NCI-H2171 treated with DMSO at 0.1 percent for 48 hours (cell line): ENCODE measurements at regions not wholly inside any gene's neighbourhood (a gene's known extent, or its start where the extent isn't known, plus 50 kb on each side); places are given as distances from the start of the nearest gene placed in this dataset.
A peak's percentile ranks its signal among the peaks of the same experiment; 100 is the strongest.
"Not testable (repeated sequence)": the region's sequence is repeated elsewhere in the genome, so short reads cannot be mapped to it uniquely, and the experiment has no call there.

Experiments
- DNase-seq: peaks from one replicate; lab custom pipeline; 2025; lab: John Stamatoyannopoulos, UW

GRCh38 chr11:33527738-33528137, 172.9 kb downstream of the C11orf91 start:
- not testable (repeated sequence) for DNase-seq

DNA sequence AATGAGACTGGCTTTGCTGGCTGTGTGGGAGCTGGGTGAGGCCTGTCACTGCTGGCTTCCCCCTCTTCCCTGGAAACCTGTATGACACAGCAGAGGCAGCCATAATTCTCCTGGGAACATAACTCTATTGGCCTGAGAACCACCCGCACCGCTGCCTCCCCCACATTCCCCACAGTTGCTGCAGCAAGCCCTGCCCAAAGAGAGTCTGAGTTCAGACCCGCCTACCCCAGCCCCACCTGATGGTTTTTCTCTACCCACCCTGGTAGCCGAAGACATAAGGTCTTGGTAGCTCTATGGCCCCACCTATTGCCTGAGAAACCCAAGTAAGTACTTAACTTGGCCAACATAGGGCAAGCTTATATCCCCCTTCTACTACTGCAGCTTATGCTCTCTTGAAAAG, 174.8 kb downstream of the C11orf91 start:
- no peak for DNase-seq

- DNase-seq = no peak
These were observed 179.2 kb downstream of the C11orf91 start for GRCh38 chr11:33521384-33521783.

DNA sequence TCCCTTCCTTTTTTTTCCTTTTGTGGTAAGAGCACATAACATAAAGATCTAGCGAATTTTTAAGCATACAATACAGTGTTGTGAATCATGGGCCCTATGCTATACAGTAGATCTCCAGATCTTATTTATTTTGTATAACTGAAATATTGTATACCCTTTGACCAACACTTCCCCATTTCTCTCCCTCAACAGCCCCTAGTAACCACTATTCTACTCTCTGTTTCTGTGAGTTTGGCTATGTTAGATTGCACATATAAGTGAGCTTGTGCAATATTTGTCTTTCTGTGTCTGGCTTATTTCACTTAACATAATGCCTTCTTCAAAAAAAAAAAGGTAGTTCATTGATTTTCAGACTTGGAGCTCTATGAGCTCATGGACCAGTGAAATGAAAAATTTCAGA, 180.5 kb downstream of the C11orf91 start:
- no peak for DNase-seq

GRCh38 chr11:33515347-33515746, 185.3 kb downstream of the C11orf91 start:
- no peak for DNase-seq

DNA sequence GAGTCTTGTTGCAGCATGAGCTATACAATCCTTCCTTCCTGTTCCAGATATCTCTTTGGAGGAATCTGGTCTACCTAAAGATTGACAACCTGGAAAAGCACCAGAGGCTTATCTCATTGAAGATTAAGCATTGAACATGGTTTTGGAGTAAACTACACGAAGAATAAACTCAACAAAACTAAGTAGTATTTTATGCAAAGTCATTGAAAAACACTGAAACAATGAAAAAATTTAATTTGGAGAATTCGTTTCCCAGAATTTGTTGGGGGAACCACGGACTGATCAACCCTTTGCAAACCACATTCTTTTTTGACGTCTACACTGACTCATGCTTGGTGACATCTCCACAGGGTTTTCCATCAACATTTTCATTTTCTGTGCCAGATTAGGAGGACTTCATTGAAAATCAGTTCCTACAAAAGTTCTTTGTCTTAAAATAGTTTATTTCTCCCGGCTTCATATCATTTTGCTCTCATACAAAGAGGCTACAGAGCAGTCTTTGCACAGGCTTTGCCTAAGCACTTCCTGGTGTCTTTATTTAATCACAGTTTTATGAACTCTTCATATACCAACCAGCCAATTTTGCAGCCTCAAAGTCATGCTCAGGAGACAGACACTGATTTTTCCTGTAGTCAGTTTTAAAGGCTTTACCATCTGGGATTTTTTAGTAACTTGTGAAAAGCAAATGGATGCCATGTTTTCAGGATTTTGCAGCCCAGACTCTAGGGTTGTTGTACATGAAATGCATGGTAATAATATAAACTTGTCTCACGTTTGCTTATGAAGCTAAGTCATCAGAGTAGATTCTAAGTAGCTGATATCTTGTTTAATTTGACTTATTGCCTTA, 186.3 kb downstream of the C11orf91 start:
- no peak for DNase-seq

DNA sequence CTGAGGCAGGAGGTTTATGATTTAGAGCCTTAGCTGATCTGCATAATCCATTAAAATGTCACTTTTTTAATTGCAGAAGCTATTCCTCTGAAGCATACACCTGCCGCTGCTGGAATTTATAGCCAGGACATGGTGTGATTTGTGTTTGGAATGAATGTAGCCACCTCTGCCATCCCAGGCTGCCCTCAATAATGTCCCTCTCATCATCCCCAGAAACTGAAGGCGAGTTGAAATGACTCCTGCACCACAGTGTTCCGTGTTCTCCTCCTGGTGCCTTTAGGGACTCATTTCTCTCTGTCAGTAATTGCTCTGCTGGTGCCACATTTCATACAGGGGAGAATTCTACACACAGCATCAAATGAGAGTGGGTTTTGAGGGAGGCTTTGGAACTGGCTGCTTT, 191.0 kb downstream of the C11orf91 start:
- DNase-seq = no peak

DNA sequence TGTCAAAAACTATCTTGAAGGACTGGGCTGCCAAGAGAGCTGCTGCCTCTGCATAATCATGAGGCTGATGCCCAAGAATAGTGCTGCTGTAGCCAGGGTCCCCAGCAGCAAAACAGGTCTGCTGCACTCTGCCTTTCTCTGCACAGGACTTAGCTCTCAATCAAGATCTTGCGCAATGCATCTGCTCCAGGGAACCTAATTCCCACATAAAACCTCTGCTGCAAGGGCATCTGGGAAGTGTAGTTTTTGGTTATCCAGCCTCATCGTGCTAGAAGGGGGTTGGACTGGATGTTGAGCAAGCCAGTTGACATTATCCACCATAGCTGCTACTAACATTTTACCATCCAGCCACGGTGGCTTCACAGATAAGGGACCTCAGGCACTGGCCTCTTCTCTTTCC, 192.7 kb downstream of the C11orf91 start:
- DNase-seq = peak; percentile 51

GRCh38 chr11:33507356-33507755, 193.3 kb downstream of the C11orf91 start:
- no peak for DNase-seq

DNA sequence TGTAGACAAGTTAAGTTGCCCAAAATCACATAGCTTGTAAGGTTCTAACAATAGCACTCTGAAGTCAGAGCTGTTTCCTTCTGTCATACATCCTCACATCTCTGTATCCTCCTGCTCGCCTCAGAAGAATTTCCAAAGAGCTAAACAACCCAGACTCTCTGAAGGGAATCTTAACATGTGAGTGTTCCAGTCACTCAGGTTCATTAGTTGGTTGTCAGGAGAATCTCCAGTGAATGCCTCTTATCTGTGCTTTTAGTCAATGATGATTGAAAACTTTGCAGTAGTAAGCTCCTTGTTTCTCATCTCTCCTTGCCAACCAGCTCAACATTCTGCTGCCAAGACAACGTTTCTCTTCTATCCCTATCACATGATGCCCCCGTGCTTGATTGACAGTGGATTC, 195.5 kb downstream of the C11orf91 start:
- DNase-seq = no peak

- DNase-seq = no peak
These were observed 199.7 kb downstream of the C11orf91 start for GRCh38 chr11:33500861-33501479.

- no peak for DNase-seq
These were observed 200.3 kb downstream of the C11orf91 start for GRCh38 chr11:33500332-33500731.

DNA sequence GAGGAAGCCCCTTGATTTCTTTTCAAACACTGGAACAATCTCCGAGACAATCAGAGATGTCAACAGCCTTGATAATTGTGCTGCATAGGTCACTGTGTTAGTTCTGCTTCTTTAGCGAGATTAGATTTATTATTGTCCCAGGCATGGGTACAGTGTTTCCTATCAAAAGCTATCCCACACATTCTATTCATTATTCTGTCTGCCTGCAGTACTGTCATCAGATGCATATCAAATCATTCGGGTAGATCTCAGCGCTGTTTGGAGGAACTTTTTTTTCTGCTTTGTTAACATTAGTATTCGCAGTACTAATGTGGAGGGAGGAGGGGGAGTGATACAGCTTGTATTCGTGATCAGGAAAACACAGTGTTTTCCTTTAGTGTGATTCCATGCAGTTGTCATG, 208.0 kb downstream of the C11orf91 start:
- no peak for DNase-seq

- peak; percentile 59 for DNase-seq
These were observed 209.7 kb downstream of the C11orf91 start for GRCh38 chr11:33490842-33491370.

DNA sequence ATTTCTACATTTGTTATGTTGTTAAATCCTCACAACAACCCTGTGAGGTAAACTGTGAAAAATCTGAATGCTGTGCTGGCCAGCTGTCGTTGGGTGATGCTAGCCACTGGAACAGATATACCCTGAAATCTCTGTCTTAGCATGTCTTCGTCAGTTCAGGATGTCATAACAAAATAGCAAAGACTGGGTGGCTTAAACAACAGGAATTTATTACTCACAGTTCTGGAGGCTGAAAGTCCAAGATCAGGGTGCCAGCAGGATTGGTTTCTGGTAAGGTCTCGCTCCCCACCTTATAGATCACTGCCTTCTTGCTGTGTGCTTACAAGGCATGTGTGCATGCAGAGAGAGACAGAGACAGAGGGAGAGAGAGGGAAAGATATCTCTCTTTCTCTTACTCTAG, 211.7 kb downstream of the C11orf91 start:
- DNase-seq = no peak

GRCh38 chr11:33480626-33481025, 220.0 kb downstream of the C11orf91 start:
- no peak for DNase-seq

DNA sequence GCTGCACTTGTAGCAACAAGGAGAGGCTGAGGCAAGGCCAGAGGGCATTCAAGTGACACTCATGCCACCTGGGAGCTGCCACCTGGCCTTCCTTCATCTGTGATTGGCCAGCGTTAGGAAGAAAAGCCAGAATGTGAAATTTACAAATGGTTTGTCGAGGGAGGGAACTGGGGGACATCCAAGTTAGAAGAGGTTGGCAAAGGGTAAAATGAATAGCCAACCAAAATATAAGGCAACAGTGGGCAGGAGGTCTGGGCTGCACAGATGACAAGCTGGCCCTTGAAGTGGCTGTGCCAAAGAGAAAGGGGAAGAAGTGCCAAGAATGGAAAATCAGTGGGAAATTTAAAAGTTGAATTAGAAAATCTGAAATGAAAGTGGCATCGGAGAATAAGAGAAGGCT, 221.4 kb downstream of the C11orf91 start:
- DNase-seq = no peak

DNA sequence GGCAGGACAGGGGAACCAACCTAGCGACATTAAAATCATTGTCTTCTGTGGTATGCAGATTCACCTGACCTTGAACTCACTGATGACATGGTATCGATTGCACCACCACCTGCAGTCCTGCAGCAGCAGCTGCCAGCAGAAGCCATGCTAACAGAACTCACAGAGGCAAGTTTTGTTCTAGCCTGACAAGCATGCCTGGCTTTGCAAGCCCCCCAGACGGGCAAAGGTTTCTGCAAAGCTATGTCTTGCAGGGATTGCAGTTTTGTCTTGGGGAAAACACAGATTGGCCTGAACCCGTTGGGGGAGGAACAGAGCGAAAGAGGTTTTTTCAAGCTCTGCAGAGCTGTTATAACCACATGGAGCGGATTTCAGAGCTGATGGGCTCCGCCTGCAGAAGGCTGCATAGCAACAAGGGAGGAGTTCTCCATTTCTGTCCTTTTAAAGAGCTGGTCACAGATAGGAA, 221.0 kb downstream of the HIPK3 start:
- DNase-seq = peak; percentile 99

- DNase-seq = no peak
These were observed 219.9 kb downstream of the HIPK3 start for GRCh38 chr11:33476945-33477606.

DNA sequence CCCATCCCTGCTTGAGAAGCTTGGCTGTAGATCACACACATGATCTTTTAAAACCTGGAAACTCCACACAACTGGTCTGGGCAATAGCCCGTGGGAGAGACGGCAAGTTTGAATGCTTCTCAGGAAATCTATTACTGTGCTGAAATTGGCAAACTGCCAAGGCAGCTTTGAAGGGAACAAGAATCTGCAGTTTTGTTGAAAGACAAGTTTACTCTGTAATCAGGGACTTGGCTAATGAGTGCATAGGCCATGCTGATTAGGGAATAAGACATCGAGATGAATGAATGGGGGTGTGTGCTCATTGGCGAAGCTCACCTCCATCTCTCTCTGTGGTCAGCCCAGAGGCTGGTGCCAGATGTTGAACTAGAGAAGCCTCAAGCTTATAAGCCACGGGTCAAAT, 218.8 kb downstream of the HIPK3 start:
- DNase-seq = peak; percentile 78

GRCh38 chr11:33474866-33475265, 217.7 kb downstream of the HIPK3 start:
- DNase-seq = no peak

- DNase-seq = no peak
These were observed 214.4 kb downstream of the HIPK3 start for GRCh38 chr11:33471541-33471940.

GRCh38 chr11:33467966-33468365, 210.8 kb downstream of the HIPK3 start:
- no peak for DNase-seq
